Renal cortex interstitium (tissue), 11 donors: ENCODE measurements at regions not wholly inside any gene's neighbourhood (a gene's known extent, or its start where the extent isn't known, plus 50 kb on each side); places are given as distances from the start of the nearest gene placed in this dataset.
A peak's percentile ranks its signal among the peaks of the same experiment; 100 is the strongest.

Experiments
- DNase-seq, 11 donors: peaks; one replicate each; pipeline ENCODE4 v3.0.0-alpha.2; 2013; ENCODE audit warnings: low read depth in 9 of 11, low spot score in 4 of 11; ENCODE audit errors: extremely low read depth in 1 of 11

DNA sequence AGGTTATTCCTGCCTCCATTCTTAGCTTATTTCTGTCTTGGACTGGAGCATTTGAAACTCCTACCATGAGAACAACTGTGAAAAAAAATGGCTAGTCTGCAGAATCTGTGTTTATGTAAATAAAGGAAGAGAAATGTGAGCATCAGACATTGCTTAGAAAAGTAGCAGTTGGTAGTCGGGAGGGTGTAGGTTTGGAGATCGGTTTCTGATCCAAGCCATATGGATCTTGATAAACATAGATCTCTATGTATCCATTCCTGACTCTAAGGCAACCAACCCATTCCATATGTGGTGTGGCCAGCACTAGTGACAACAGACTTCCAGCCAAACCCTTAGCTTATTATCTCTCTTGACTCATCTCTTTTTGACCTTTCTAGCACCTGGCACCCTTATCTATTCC, 127.1 kb downstream of the NMUR2 start:
- no peak for DNase-seq

DNA sequence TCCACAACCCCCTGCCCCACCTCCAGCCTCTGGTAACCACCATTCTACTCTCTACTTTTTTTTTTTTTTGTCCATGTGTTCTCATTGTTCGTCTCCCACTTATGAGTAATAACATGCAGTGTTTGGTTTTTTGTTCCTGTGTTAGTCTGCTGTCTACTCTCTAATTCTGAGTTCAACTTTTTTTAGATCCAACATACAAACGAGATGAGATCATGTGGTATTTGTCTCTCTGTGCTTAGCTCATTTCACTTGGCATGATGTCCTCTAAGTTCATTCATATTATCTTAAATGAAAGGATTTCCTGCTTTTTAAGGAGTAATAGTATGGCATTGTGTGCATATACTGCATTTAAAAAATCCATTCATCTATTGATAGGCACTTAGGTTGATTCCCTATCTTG, 130.9 kb downstream of the NMUR2 start:
- no peak for DNase-seq

DNA sequence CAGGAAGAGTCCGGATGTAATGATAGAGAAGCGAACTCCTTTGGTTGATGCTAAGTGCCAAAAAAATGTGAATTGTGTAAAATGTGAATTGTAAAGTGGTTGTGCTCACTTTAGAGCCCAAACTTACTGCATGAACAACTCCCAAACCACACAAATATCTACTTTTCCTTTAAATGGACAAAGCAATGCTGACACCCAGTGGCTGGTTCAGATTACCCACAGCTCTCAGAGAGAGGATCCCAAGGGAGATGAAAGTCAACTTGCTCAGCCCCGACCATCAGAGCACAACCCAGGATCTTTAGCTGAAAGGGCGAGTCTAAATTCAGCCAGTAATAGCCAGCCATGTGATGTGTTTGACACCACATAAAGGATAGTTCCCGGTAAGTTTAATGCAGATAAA, 133.7 kb downstream of the NMUR2 start:
- DNase-seq = peak in 6 of 11 donors; percentile 1 to 9 (median 6)

DNA sequence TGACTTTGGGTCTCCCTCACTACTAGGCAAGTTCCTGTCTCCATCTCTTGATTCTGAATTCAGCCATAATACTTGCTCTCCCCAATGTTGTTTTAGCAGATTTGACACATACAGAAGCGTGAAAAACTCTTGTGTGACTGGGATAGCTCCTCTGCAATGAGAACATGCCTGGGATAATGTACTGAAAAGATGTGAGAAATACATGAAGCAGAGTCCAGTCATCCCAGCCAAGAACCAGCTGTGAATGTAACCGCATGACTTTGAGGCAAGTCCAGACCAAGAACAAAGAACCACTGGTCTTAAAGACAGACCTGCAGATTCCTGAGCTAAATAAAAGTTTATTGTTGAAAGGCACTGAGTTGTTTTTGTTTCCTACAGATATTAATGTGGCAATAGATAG, 135.0 kb downstream of the NMUR2 start:
- DNase-seq = no peak

DNA sequence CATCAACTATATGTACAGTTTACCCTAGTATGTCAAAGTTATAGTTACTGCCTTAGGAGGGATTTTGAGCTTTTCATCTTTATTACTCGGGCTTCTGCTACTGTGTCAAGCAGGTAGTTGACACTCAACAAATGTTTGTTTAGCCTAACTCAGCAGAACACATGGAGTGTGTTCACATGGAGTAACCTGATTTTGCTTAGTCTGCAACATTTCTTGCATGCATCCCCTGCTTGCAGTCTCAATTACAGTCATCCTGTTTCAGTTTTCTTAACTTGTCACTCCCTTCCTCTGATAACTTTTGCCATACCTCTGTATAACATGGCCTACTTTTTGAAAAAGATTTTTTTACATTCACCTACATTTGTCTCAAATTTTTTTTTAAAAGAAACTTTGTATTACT, 135.5 kb downstream of the NMUR2 start:
- DNase-seq = no peak

GRCh38 chr5:152264645-152265254, 140.3 kb downstream of the NMUR2 start:
- DNase-seq = no peak

DNA sequence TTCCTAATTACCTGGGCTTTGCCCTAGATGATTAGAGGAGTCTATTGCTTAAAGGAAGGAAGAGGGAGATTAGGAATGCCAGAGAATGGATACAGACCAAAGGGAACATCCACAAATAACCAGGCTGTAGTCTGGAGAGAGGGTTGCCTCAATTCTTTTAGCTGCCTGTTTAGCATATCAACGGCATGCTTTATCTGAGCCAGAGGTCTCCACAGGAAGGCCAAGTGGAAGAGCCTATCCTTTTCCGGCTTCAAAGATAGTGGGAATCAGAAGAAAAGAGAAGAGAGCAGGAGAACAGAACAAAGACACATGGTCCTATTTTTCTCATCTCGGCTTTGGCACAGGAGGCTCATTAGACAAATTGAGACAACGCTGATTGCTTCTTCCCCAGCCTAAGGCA, 142.4 kb downstream of the NMUR2 start:
- no peak for DNase-seq

- DNase-seq = no peak
These were observed 144.1 kb downstream of the NMUR2 start for GRCh38 chr5:152260940-152261339.

DNA sequence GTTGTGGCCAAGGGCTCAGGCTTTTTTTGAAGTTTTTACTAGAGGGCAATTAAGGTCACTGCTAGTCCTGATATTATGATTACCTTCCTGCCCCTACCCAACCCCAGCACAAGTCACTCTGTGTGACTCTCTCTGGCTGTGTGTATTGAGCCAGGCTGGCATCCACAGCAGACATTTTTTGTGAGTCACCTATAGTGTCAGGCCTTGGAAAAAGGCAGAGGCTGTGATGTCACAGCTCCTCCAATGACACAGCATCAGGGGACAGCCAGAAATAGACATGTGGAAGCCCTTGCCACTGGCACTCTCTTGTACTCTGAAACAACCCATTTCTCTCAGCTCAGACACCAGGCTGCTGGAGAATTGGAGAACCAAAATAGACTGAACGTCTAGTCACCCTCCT, 145.4 kb downstream of the NMUR2 start:
- no peak for DNase-seq

GRCh38 chr5:152256580-152256979, 148.5 kb downstream of the NMUR2 start:
- no peak for DNase-seq

GRCh38 chr5:152255411-152255810, 149.7 kb downstream of the NMUR2 start:
- DNase-seq = no peak

DNA sequence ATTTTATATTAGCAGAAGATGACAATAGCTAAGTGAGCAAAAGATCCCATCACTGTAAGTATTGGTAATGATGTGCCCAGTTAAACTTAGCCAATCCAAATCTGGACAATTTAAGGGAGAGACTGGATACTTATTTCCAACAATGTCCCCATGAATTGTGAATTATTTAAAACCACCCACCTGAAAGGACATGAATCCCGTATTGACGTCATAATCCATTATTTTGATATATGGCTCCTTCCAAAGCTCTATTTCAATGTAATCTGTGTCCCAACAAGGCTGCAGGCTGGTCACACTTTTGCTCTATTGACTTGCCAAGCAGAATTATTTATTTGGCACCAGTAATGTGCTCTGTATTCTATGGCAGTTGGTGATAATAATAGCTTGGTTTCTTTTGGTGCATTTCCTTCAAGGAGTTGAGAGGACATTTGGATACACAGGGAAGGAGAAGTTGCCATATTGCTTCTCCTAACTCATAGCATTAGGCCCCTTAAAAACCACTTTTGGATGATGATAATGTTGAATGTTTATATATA, 157.2 kb downstream of the NMUR2 start:
- DNase-seq = no peak

GRCh38 chr5:152246401-152246800, 158.7 kb downstream of the NMUR2 start:
- peak; percentile 21 to 65 (median 49) for DNase-seq

DNA sequence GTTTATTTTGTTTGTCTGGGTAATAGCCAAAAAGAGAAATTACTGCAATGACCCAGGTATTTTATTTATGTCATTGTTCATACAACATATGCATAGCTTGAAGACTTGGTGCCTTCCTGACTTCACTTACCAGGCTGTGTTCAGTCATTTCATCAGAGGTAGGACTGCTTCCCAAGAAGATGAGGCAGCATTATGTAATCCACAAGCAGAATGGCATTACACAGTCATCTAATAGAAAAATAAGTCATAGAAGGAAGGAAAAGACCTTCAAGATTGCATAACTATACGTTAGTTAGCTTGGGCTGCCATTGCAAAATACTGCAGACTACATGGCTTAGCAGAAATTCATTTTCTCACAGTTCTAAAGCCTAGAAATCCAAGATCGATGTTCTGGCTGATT, 167.5 kb downstream of the NMUR2 start:
- DNase-seq = no peak

DNA sequence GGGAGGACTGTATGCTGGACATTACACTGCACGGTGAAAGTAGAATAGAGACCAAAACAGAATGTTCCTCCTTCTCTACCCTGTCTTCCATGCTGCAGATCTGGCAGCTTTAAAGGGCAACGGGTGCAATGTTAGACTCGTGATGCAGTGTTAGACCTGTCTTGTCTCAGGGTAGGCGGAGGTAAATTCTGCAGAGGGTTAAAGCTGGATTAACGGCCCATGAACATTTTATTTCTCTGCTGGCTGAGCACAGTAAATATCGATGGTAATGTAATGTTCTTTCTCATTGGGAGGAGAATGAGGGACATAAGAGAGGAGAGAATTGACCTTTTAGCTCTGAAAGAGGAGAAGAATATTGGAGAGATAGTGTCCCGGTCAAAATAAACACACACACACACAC, 178.9 kb downstream of the NMUR2 start:
- DNase-seq = peak in 3 of 11 donors; percentile 3 to 15 (median 14)

DNA sequence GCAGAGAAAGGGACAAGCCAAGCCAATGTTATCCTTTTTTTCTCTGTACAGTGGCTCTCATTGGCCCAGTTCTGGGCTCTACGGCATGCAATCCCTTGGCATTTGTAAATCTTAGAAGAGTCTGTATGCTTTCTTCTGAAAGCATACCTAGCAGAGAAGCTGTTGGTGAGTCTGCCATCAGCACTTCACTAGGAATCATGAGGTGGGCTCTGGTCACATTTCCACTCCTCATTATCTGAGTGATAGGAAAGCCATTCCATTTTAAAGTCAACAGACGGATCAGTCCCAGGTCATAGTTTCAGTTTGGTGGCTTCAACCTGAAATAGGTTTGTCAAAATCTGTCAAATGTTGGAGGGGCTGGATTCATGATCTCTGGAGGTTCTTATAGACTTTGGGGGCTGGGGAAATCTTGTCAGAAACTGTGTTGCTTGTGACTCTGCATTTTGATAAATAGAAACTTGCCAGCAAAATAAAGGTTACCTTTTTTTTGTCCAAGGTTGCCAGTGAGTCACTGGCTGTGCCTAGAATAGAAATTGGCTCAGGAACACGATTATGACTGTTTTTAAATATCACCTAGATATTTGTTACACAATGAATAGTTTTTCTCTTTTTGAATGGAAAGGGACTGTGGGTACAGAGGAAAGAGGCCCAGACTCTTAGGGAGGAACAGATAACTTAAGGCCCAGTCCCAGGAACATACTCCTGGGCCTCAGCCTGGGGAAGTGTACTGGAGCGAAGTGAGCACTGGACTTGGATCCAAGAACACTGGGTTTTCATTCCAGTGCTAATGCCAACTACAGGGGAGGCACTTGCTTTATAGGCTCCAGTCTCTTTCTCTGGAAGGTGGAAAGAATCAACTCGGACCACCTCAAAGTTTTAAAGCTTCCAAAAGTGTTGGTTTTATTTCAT, 183.1 kb downstream of the NMUR2 start:
- DNase-seq = no peak

GRCh38 chr5:152218694-152219093, 186.4 kb downstream of the NMUR2 start:
- no peak for DNase-seq

DNA sequence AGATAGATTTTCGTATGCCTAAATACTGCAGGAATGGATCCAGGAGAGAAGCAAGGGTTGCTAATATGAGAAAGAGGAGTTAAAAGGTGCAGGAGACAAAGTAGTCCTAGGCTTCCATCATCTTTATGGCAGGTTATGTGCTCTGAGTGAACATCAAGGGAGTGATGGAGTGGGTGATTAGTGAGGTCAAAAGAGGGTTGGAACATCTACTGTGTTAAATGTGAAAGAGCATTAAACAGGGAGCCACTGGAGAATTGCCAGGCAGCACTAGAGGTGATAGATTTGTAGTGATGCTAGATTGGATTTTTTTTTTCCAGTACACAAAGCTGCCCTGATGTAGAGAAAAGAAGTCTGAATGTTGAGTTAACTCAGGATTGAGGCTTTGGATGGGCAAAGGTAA, 199.3 kb downstream of the NMUR2 start:
- no peak for DNase-seq

DNA sequence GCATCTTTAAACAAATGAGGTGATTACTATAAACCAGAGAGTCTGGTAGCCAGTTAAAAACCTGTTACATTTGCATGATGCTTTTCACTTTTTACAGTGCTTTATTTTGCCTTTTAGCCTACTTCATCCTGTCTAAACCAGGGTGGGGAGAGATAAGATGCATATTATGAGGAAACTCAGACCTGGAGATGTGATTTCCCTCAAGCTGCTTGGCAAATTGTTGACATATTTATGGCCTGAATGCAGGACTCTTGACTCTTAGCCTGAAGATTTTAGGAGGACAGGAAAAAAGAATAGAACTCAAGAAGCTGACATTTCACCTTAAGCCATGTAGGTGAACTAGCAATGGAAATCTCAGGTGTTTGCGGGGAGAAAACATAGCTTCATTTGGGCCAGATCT, 202.8 kb downstream of the NMUR2 start:
- no peak for DNase-seq

GRCh38 chr5:152193391-152194107, 211.5 kb downstream of the NMUR2 start:
- DNase-seq = no peak
